Transverse colon (tissue), 4 donors: ENCODE measurements at regions not wholly inside any gene's neighbourhood (a gene's known extent, or its start where the extent isn't known, plus 50 kb on each side); places are given as distances from the start of the nearest gene placed in this dataset.
"Not testable (repeated sequence)": the region's sequence is repeated elsewhere in the genome, so short reads cannot be mapped to it uniquely, and the experiment has no call there.

Source experiments
- DNase-seq: peaks from one replicate; pipeline ENCODE4 v3.0.0-alpha.2; 2019
- H3K27ac ChIP-seq, 4 donors: fragments of 200-600 bp; sonication (generic); 2 replicates each; pipeline ENCODE4 v1.5.1; 2016 to 2018; ENCODE audit warnings: inconsistent platforms in 4 of 4
- H3K27me3 ChIP-seq: fragments of 200-600 bp; sonication (generic); 2 replicates; pipeline ENCODE4 v1.5.1; 2017; ENCODE audit warnings: inconsistent platforms
- H3K36me3 ChIP-seq, 4 donors: fragments of 200-600 bp; sonication (generic); 2 replicates each; pipeline ENCODE4 v1.5.1; 2017 to 2019; ENCODE audit warnings: inconsistent platforms in 4 of 4
- H3K4me1 ChIP-seq, 4 donors: fragments of 200-600 bp; sonication (generic); 2 replicates each; pipeline ENCODE4 v1.5.1; 2017 to 2020; ENCODE audit warnings: inconsistent platforms in 4 of 4
- H3K4me3 ChIP-seq, 4 donors: fragments of 200-600 bp; sonication (generic); 1 replicate in 1 of 4; 2 replicates in 3 of 4; pipeline versions ENCODE4 v1.5.1 to v1.6.1; 2017 to 2019; ENCODE audit warnings: inconsistent platforms in 4 of 4
- H3K9me3 ChIP-seq, 2 donors: fragments of 200-600 bp; sonication (generic); 2 replicates each; pipeline ENCODE4 v1.5.1; 2017 to 2019; ENCODE audit warnings: inconsistent platforms in 2 of 2
- CTCF ChIP-seq, 5 experiments: fragments of 200-600 bp in 3 of 5; fragments of 450-650 bp in 2 of 5; sonication (generic) in 3 of 5; IDR thresholded peaks; 1 replicate in 2 of 5; 2 replicates in 3 of 5; pipeline ENCODE4 v1.5.1; 2016 to 2017; ENCODE audit warnings: antibody characterized with exemption in 5 of 5, inconsistent platforms in 3 of 5, mild to moderate bottlenecking in 2 of 5, moderate library complexity in 1 of 5
- EP300 ChIP-seq: sonication (generic); formaldehyde crosslinking; IDR thresholded peaks from one replicate; pipeline ENCODE4 v1.6.1; 2017; ENCODE audit warnings: antibody characterized with exemption, low read depth
- POLR2A ChIP-seq: fragments of 450-650 bp; IDR thresholded peaks from one replicate; pipeline ENCODE4 v1.6.1; 2016; ENCODE audit warnings: antibody characterized with exemption, mild to moderate bottlenecking, moderate library complexity
- POLR2AphosphoS5 ChIP-seq, 3 donors: sonication (generic); formaldehyde crosslinking; IDR thresholded peaks; one replicate each; pipeline ENCODE4 v1.6.1; 2016; ENCODE audit warnings: antibody characterized with exemption in 3 of 3
- WGBS, 2 donors: methylation state at CpG; one replicate each; pipeline ENCODE4 v1.1.5; 2018; ENCODE audit warnings: low coverage in 1 of 2; 5-methylcytosine and 5-hydroxymethylcytosine counted together
- in situ Hi-C, 4 donors: fragments of 200-750 bp; cut with MboI; loops; one replicate each; pipeline versions ENCODE4 v1.15.0 to v1.15.1; 2017; ENCODE audit warnings: low sequenced_read_pairs in 3 of 4, low pct_ligation_motif_present in 1 of 4, low pct_unique_long_range_greater_than_20kb in 1 of 4
- intact Hi-C: fragments of 100-400 bp; cut with DNase I; formaldehyde crosslinking; loops from one replicate; pipeline ENCODE4 v1.15.1; 2023; ENCODE audit warnings: low total_unique reads

DNA sequence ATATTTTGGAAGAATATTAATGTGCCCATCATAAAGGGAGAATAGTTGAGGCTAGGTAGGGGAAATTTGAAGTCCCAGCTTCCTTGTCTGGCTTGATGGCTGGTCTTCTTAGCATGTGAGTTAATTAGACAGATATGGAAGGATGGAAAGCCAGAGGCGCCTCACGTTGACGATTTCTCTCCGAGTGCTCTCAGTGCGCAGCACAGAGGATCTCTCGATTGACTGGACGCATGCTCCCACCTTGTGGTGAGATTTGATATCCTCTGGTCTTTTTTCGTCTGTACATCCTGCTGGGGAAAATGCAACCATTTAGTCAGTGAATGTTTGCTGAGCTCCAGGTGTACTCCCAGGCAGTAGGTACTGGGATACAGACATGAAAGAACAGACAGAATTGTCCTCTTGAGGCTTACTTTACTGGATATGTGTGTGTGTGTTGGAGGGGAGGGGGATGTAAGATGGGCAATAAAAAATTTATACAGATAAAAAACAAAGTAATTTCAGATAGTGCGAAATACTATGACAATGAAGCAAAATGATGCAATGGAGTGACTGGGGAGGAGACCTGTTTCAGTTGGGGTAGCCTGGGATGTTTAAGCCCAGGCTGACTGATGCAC is 66.9 kb upstream of the ZNG1B start:
- no peak for TF ChIP-seq POLR2A
- peak; percentile 61 to 88 (median 68) for TF ChIP-seq CTCF (IDR thresholded peaks at IDR 0.05)
- H3K27ac ChIP-seq = no peak overlapping the region
- intact Hi-C loops = loop anchor here (5.0 kb wide), 1 partner anchor 123 kb away; no protein-coding TSS in a partner anchor
- H3K36me3 ChIP-seq = no peaks in the 10 kb centered on the region
- no peak overlapping the region for H3K4me3 ChIP-seq
- H3K4me1 ChIP-seq = peaks cover 0 to 5% (median 2%) of the 10 kb centered on the region in 4 donors
- H3K9me3 ChIP-seq = no peaks in the 10 kb centered on the region
- peak; percentile 75 for DNase-seq
- no peaks in the 10 kb centered on the region for H3K27me3 ChIP-seq
- in situ Hi-C loops = loop anchor here in 3 of 4 donors (5.0 to 25.0 kb wide), 3 partner anchors 108 to 233 kb away; partner anchors contain the start of gene IL1RN (in 2 of the 3)
- 12 to 20% methylated on average over 5 to 9 of the region's 9 CpGs for WGBS, 2 donors

GRCh38 chr2:113370030-113370429 is 67.5 kb upstream of the ZNG1B start:
- Histone ChIP-seq H3K9me3 (no peaks in the 10 kb centered on the region), H3K4me1 (peaks cover 0 to 5% (median 3%) of the 10 kb centered on the region in 4 donors), H3K36me3 (no peaks in the 10 kb centered on the region), H3K27ac (no peak overlapping the region), H3K27me3 (no peaks in the 10 kb centered on the region), H3K4me3 (no peak overlapping the region)
- in situ Hi-C loops = loop anchor here in 3 of 4 donors (5.0 to 25.0 kb wide), 3 partner anchors 108 to 233 kb away; partner anchors contain the start of gene IL1RN (in 2 of the 3)
- TF ChIP-seq POLR2A (no peak), CTCF (IDR thresholded peaks at IDR 0.05) (no peak), EP300 (no peak), POLR2AphosphoS5 (IDR thresholded peaks at IDR 0.05) (no peak)
- intact Hi-C loops = loop anchor here (5.0 kb wide), 1 partner anchor 123 kb away; no protein-coding TSS in a partner anchor
- DNase-seq = no peak
- WGBS, 2 donors = 29 to 55% methylated on average over 2 to 5 of the region's 5 CpGs

DNA sequence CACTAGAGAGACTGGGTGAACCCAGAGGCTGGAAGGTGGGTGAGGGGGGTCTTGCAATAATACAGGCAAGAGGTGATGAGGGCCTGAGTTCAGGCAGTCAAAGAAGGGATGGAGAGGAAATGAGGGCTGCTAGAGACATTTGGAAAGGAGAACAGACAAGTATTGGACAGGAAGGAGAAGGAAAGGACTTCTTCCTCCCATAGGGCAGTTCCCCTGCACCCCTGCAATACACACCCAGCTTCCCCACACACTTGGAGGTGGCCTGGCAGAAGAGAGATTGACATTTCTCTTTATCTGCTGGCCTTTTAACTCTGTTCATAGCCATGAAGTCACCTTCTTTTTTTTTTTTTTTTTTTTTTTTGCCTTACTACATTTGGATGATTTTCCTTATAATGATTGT is 68.9 kb upstream of the ZNG1B start:
- H3K4me1 ChIP-seq, H3K27ac ChIP-seq, intact Hi-C loops, H3K27me3 ChIP-seq, H3K36me3 ChIP-seq, H3K4me3 ChIP-seq, H3K9me3 ChIP-seq, DNase-seq: not testable (repeated sequence)
- in situ Hi-C loops = loop anchor here in 3 of 4 donors (10.0 to 25.0 kb wide), 3 partner anchors 104 to 231 kb away; partner anchors contain the start of gene IL1RN (in 2 of the 3)

DNA sequence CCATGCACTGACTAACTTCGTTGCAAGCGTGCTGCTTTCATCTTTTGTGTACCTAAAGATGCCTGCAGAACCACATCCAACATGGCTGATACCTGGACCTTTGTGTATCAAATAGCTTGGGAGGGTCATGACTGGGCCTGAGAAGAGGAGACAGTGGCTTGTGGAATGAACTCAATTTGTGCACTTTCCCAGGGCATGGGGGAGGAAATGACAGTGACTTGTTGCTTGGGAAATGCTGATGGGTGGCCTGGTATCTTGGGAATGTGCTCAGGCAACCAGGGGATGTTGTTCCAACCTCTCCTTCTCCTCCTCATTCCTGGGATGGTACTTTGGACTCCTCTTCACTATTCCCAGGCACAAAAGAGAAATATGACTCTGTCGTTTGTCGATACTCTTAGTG is 70.7 kb upstream of the ZNG1B start:
- DNase-seq, H3K9me3 ChIP-seq, H3K4me3 ChIP-seq, H3K27ac ChIP-seq, H3K4me1 ChIP-seq, H3K27me3 ChIP-seq, intact Hi-C loops, H3K36me3 ChIP-seq: not testable (repeated sequence)
- in situ Hi-C loops = loop anchor here in 3 of 4 donors (10.0 to 25.0 kb wide), 3 partner anchors 102 to 230 kb away; partner anchors contain the start of gene IL1RN (in 2 of the 3)
- WGBS, 2 donors = 78 to 96% methylated on average over 4 of the region's 4 CpGs

DNA sequence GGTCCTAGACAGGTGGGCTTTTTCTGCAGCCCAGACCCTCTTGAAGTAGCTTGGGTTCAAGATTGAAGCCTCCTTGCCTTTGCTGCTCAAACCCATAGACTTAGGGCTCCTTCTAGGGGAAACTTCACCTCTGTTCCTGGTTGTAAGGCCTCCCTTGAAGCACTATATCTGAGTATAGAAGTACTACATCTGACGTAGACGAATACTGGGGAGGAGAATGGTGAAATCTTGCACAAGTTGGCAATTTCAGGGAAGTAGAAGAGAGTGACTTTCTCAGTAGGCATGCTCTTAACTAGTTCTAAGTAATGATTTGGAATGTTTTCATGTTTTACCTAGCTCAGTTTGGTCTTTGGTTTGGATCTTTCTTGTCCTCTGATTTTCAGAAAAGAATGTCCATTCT is 71.7 kb upstream of the ZNG1B start:
- H3K4me1 ChIP-seq, H3K4me3 ChIP-seq, H3K9me3 ChIP-seq, DNase-seq, H3K27me3 ChIP-seq, intact Hi-C loops, H3K36me3 ChIP-seq, H3K27ac ChIP-seq: not testable (repeated sequence)
- WGBS, 2 donors = 95% methylated on average over 2 of the region's 2 CpGs; no CpG with 5 or more reads in 1 of the 2 donors
- in situ Hi-C loops = loop anchor here in 3 of 4 donors (10.0 to 25.0 kb wide), 3 partner anchors 101 to 228 kb away; partner anchors contain the start of gene IL1RN (in 2 of the 3)

DNA sequence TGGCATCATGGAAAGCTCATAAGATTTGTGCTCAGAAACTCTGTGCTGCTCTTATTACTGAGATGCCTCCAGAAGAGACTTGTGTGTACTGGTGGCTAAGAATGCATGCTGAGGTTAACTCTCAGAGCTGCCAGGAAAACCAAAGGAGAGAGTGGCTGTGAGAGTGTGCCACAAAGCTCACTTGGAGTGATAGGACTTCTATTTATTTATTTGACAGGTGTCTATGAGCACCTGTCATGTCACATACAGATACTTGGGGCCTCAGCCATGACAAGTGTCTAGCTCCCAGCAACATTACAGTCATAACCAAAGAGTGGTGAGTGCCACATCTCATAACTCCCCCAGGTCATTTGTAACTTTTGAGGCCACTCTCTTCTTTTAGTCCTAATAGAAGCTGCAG is 72.2 kb upstream of the ZNG1B start:
- in situ Hi-C loops = loop anchor here in 3 of 4 donors (10.0 to 25.0 kb wide), 3 partner anchors 100 to 228 kb away; partner anchors contain the start of gene IL1RN (in 2 of the 3)
- H3K9me3 ChIP-seq, intact Hi-C loops, DNase-seq, H3K4me3 ChIP-seq, H3K36me3 ChIP-seq, H3K27me3 ChIP-seq, H3K4me1 ChIP-seq, H3K27ac ChIP-seq: not testable (repeated sequence)
